ENCODE measurements at regions not wholly inside any gene's neighbourhood (a gene's known extent, or its start where the extent isn't known, plus 50 kb on each side); places are given as distances from the start of the nearest gene placed in this dataset.

GRCh38 chr7:46948716-46949115, 633.2 kb downstream of the TNS3 start:
- no peak for TF ChIP-seq MAFK (IDR thresholded peaks at IDR 0.05; ENCODE audit: low read depth, low read length)
- no peak for TF ChIP-seq RCOR1 (IDR thresholded peaks at IDR 0.05; ENCODE audit: insufficient replicate concordance, low read length)
- no peak for TF ChIP-seq CEBPB (IDR thresholded peaks at IDR 0.05; ENCODE audit: low read depth, low read length)
- no peak for TF ChIP-seq NFE2L2 (IDR thresholded peaks at IDR 0.05; ENCODE audit: low read depth, low read length)
- TF ChIP-seq BHLHE40 (IDR thresholded peaks at IDR 0.05; ENCODE audit: low read depth, low read length): no peak
- no peak for TF ChIP-seq RFX5 (IDR thresholded peaks at IDR 0.05; ENCODE audit: low read depth, low read length)
- TF ChIP-seq USF2 (IDR thresholded peaks at IDR 0.05; ENCODE audit: low read depth, low read length): no peak
- TF ChIP-seq CHD1 (IDR thresholded peaks at IDR 0.05; ENCODE audit: low read depth, low read length): no peak
- no peak for TF ChIP-seq CTCF (conservative IDR thresholded peaks at IDR 0.05; ENCODE audit: low read depth, low read length)
- no peak for TF ChIP-seq MXI1 (IDR thresholded peaks at IDR 0.05; ENCODE audit: borderline replicate concordance, low read depth, low read length)
- TF ChIP-seq RAD21 (IDR thresholded peaks at IDR 0.05; ENCODE audit: low read length): no peak
- TF ChIP-seq FOS (IDR thresholded peaks at IDR 0.05; ENCODE audit: low read depth, low read length): no peak
- no peak for TF ChIP-seq ELK1 (IDR thresholded peaks at IDR 0.05; ENCODE audit: borderline replicate concordance, low read depth, low read length)
- TF ChIP-seq POLR2A (IDR thresholded peaks at IDR 0.05; ENCODE audit: low read depth, low read length): no peak
- Histone ChIP-seq H3K79me1 (ENCODE audit: low read depth in 1 of 2, low read length in 2 of 2) (no peaks in the 10 kb centered on the region), H3K4me2 (ENCODE audit: low read depth, low read length) (no peak overlapping the region), H3K9me3 (ENCODE audit: control insufficient read depth, insufficient read depth, low read length) (no peaks in the 10 kb centered on the region), H3K4me3 (ENCODE audit: insufficient read depth, low read depth, low read length) (no peak overlapping the region), H4K91ac (ENCODE audit: insufficient read depth, low read depth, low read length) (no peak overlapping the region), H2BK15ac (ENCODE audit: low read depth, low read length) (no peak overlapping the region), H3K4me1 (ENCODE audit: control insufficient read depth, insufficient read depth, low read length) (no peaks in the 10 kb centered on the region), H2BK5ac (ENCODE audit: low read depth, low read length, poor library complexity, severe bottlenecking) (no peak overlapping the region), H3K9ac (ENCODE audit: low read depth, low read length) (no peak overlapping the region), H2AK5ac (ENCODE audit: low read depth, low read length) (no peak overlapping the region), H2AFZ (replicated peaks; ENCODE audit: low read length, poor library complexity) (no peak overlapping the region), H3K27me3 (ENCODE audit: control insufficient read depth, insufficient read depth, low read length) (no peaks in the 10 kb centered on the region; the same call in none of the 2 replicates), H3K9me1 (ENCODE audit: insufficient read depth, low read length) (peaks cover 3% of the 10 kb centered on the region), H3K4ac (ENCODE audit: low read depth, low read length) (no peak overlapping the region), H3K23ac (ENCODE audit: low read depth, low read length) (no peak overlapping the region; the same call in 1 of the 2 replicates), H3K36me3 (ENCODE audit: control insufficient read depth, insufficient read depth, low read length) (no peaks in the 10 kb centered on the region), H2AK9ac (replicated peaks; ENCODE audit: low read depth, low read length, poor library complexity) (no peak overlapping the region), H3K56ac (ENCODE audit: extremely low read depth, insufficient read depth, low read length) (no peak overlapping the region), H2BK120ac (ENCODE audit: low read depth, low read length) (no peak overlapping the region), H3K18ac (ENCODE audit: low read depth, low read length) (no peak overlapping the region), H2BK20ac (ENCODE audit: low read depth, low read length) (no peak overlapping the region), H3K14ac (replicated peaks; ENCODE audit: low read depth, low read length) (no peak overlapping the region), H4K20me1 (ENCODE audit: insufficient read depth, low read length) (no peaks in the 10 kb centered on the region), H4K8ac (ENCODE audit: low read depth in 2 of 2, low read length in 2 of 2) (no peak overlapping the region), H3K27ac (ENCODE audit: insufficient read depth, low read length) (no peak overlapping the region), H4K5ac (ENCODE audit: low read depth, low read length) (no peak overlapping the region)
- dilution Hi-C loops (cut with HindIII; ENCODE audit: low sequenced_read_pairs, unreplicated experiment): no loop called here
- in situ Hi-C loops (cut with MboI; ENCODE audit: low sequenced_read_pairs): loop anchor here (25.0 kb wide), 1 partner anchor 1036 kb away; the partner anchor contains the start of gene IGFBP3
- BruUV-seq (replicated peaks): no TSS peak
- DNase-seq: no peak
- ChIA-PET CTCF (no interaction called here), POLR2A (ENCODE audit: unreplicated experiment) (no interaction called here)
- 92% methylated on average over 2 of the region's 6 CpGs; no CpG with 5 or more reads in 1 of the 2 experiments for WGBS, 2 experiments (ENCODE audit: extremely low coverage in 2 of 2, insufficient read length in 1 of 2)
- ATAC-seq (ENCODE audit: low read depth): no peak
- intact Hi-C loops (cut with micrococcal nuclease): no loop called here

All from IMR-90 (cell line).